OCI-LY1 (cell line): ENCODE measurements at regions not wholly inside any gene's neighbourhood (a gene's known extent, or its start where the extent isn't known, plus 50 kb on each side); places are given as distances from the start of the nearest gene placed in this dataset.

Experiments used
- H2AFZ ChIP-seq: fragments of 200-600 bp; sonication (generic), shearing (Covaris generic); 2 replicates; pipeline ENCODE4 v1.6.0; 2014; ENCODE audit warnings: antibody characterized with exemption, mild to moderate bottlenecking, low read length
- H3F3A ChIP-seq: fragments of 200-600 bp; sonication (generic), shearing (Covaris generic); 2 replicates; pipeline ENCODE4 v1.6.0; 2014; ENCODE audit warnings: mild to moderate bottlenecking, antibody characterized with exemption, low read length, moderate library complexity; ENCODE audit not compliant: insufficient read depth
- H3K27ac ChIP-seq: fragments of 200-600 bp; sonication (generic); 2 replicates; pipeline ENCODE4 v1.5.1; 2014; ENCODE audit warnings: low read length, mixed run types, mild to moderate bottlenecking, low read depth; ENCODE audit not compliant: poor library complexity, severe bottlenecking
- H3K27me3 ChIP-seq: fragments of 200-600 bp; sonication (generic); 2 replicates; pipeline ENCODE4 v1.6.0; 2014; ENCODE audit warnings: antibody characterized with exemption, mild to moderate bottlenecking, low read length, moderate library complexity; ENCODE audit not compliant: insufficient read depth
- H3K36me3 ChIP-seq: fragments of 200-600 bp; sonication (generic); 2 replicates; pipeline ENCODE4 v1.6.1; 2014; ENCODE audit warnings: mild to moderate bottlenecking, antibody characterized with exemption, low read length, moderate library complexity, mixed read lengths; ENCODE audit not compliant: insufficient read depth
- H3K4me1 ChIP-seq: fragments of 200-600 bp; sonication (generic); 2 replicates; pipeline ENCODE4 v1.5.1; 2014; ENCODE audit warnings: mild to moderate bottlenecking, low read length, moderate library complexity; ENCODE audit not compliant: insufficient read depth, severe bottlenecking
- H3K4me2 ChIP-seq: fragments of 200-600 bp; sonication (generic), shearing (Covaris generic); 2 replicates; pipeline ENCODE4 v1.6.1; 2014; ENCODE audit warnings: low read length
- H3K4me3 ChIP-seq: fragments of 200-600 bp; sonication (generic); 2 replicates; pipeline ENCODE4 v1.5.1; 2014; ENCODE audit warnings: low read length, low read depth, mild to moderate bottlenecking, mixed read lengths; ENCODE audit not compliant: poor library complexity, severe bottlenecking
- H3K79me2 ChIP-seq: fragments of 200-600 bp; shearing (Covaris generic); 2 replicates; pipeline ENCODE4 v1.6.1; 2016; ENCODE audit warnings: mixed run types, low read length, mixed read lengths; ENCODE audit not compliant: insufficient read depth
- H3K9ac ChIP-seq: fragments of 200-600 bp; sonication (generic), shearing (Covaris generic); 2 replicates; pipeline ENCODE4 v1.6.1; 2014; ENCODE audit warnings: mild to moderate bottlenecking, low read length, mixed read lengths
- H3K9me2 ChIP-seq: fragments of 200-600 bp; sonication (generic), shearing (Covaris generic); 2 replicates; pipeline ENCODE4 v1.6.1; 2014; ENCODE audit warnings: low read depth, mild to moderate bottlenecking, low read length, mixed read lengths
- H3K9me3 ChIP-seq: fragments of 200-600 bp; shearing (Covaris generic); 2 replicates; pipeline ENCODE4 v1.6.1; 2014; ENCODE audit warnings: low read length, mixed read lengths
- H4K20me1 ChIP-seq: fragments of 200-600 bp; sonication (generic), shearing (Covaris generic); 2 replicates; pipeline ENCODE4 v1.6.0; 2016; ENCODE audit warnings: mild to moderate bottlenecking, low read length; ENCODE audit not compliant: insufficient read depth
- EZH2 ChIP-seq: fragments of 200-600 bp; sonication (generic), shearing (Covaris generic); IDR thresholded peaks from 2 replicates; pipeline ENCODE4 v1.8.0; 2017; ENCODE audit warnings: borderline replicate concordance, mixed run types, mild to moderate bottlenecking, antibody characterized with exemption, low read length, moderate library complexity, mixed read lengths
- TF ChIP-seq, protein P1 (sequence below): fragments of 200-600 bp; sonication (generic), shearing (Covaris generic); IDR thresholded peaks from 2 replicates; pipeline ENCODE4 v1.5.1; 2017; ENCODE audit warnings: mild to moderate bottlenecking, antibody characterized with exemption, low read length, moderate library complexity, mixed read lengths

GRCh38 chr7:46830-47140 is 145.6 kb upstream of the FAM20C start:
- Histone ChIP-seq H3K27me3 (peaks cover 4% of the 10 kb centered on the region; the same call in 1 of the 2 replicates), H3K36me3 (no peaks in the 10 kb centered on the region), H3K9ac (no peak overlapping the region), H3K79me2 (no peaks in the 10 kb centered on the region), H3K9me2 (no peaks in the 10 kb centered on the region), H3F3A (no peaks in the 10 kb centered on the region), H3K27ac (no peak overlapping the region), H3K4me1 (no peaks in the 10 kb centered on the region), H4K20me1 (no peaks in the 10 kb centered on the region), H3K4me2 (no peak overlapping the region), H3K9me3 (no peaks in the 10 kb centered on the region), H3K4me3 (no peak overlapping the region), H2AFZ (no peak overlapping the region)
- TF ChIP-seq, protein P1, sequence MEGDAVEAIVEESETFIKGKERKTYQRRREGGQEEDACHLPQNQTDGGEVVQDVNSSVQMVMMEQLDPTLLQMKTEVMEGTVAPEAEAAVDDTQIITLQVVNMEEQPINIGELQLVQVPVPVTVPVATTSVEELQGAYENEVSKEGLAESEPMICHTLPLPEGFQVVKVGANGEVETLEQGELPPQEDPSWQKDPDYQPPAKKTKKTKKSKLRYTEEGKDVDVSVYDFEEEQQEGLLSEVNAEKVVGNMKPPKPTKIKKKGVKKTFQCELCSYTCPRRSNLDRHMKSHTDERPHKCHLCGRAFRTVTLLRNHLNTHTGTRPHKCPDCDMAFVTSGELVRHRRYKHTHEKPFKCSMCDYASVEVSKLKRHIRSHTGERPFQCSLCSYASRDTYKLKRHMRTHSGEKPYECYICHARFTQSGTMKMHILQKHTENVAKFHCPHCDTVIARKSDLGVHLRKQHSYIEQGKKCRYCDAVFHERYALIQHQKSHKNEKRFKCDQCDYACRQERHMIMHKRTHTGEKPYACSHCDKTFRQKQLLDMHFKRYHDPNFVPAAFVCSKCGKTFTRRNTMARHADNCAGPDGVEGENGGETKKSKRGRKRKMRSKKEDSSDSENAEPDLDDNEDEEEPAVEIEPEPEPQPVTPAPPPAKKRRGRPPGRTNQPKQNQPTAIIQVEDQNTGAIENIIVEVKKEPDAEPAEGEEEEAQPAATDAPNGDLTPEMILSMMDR: no peak
- TF ChIP-seq EZH2: no peak

DNA sequence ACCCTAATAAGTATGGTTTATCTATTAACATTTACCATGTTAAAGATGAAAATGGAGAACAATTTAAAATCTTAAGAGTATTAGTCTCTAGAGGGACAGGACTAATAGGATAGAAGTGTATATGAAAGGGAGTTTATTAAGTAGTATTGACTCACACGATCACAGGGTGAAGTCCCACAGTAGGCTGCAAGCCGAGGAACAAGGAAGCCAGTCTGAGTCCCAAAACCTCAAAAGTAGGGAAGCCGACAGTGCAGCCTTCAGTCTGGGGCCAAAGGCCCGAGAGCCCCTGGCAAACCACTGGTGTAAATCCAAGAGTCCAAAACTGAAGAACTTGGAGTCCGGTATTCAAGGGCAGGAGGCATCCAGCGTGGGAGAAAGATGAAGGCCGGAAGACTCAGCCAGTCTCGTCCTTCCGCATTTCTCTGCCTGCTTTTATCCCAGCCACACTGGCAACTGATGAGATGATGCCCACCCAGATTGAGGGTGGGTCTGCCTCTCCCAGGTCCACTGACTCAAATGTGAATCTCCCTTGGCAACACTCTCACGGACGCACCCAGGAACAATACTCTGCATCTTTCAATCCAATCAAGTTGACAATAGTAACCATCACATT is 140.8 kb upstream of the FAM20C start:
- H3K27ac ChIP-seq: no peak overlapping the region
- H3K9me2 ChIP-seq: no peaks in the 10 kb centered on the region
- no peaks in the 10 kb centered on the region; the same call in 1 of the 2 replicates for H3K27me3 ChIP-seq
- no peaks in the 10 kb centered on the region for H3K79me2 ChIP-seq
- no peak overlapping the region for H2AFZ ChIP-seq
- no peak for TF ChIP-seq EZH2
- TF ChIP-seq, protein P1: no peak
- no peak overlapping the region for H3K4me3 ChIP-seq
- H3K36me3 ChIP-seq: no peaks in the 10 kb centered on the region
- H4K20me1 ChIP-seq: no peaks in the 10 kb centered on the region
- no peaks in the 10 kb centered on the region for H3K4me1 ChIP-seq
- no peak overlapping the region for H3K4me2 ChIP-seq
- H3K9ac ChIP-seq: no peak overlapping the region
- no peaks in the 10 kb centered on the region for H3F3A ChIP-seq
- no peaks in the 10 kb centered on the region for H3K9me3 ChIP-seq

DNA sequence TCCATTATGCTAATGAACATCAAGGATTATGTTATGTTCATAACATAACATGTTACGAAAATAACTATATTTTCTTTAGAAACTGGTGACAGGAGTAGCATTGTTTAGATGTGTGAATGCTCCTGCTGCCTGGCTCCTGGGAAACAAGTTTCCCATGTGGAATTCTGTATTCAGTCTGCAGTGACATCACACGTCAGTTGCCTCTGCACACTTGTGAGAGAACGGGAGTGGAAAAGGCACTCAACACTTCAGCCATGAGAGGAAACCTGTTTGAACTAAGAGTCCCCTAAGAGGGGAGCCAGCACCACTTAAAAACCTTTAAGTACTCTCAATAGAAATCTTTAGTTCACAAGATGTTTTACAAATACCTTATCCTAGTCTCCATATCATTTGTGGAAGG is 140.3 kb upstream of the FAM20C start:
- no peaks in the 10 kb centered on the region for H3K9me2 ChIP-seq
- no peaks in the 10 kb centered on the region for H3K36me3 ChIP-seq
- H3K27ac ChIP-seq: no peak overlapping the region
- H3K9me3 ChIP-seq: no peaks in the 10 kb centered on the region
- H3F3A ChIP-seq: no peaks in the 10 kb centered on the region
- H3K4me3 ChIP-seq: no peak overlapping the region
- H3K4me1 ChIP-seq: no peaks in the 10 kb centered on the region
- TF ChIP-seq, protein P1: no peak
- no peak for TF ChIP-seq EZH2
- no peaks in the 10 kb centered on the region for H4K20me1 ChIP-seq
- H3K79me2 ChIP-seq: no peaks in the 10 kb centered on the region
- H3K4me2 ChIP-seq: no peak overlapping the region
- H3K9ac ChIP-seq: no peak overlapping the region
- H3K27me3 ChIP-seq: no peaks in the 10 kb centered on the region
- no peak overlapping the region for H2AFZ ChIP-seq
